GM21723 (cell line): ENCODE measurements at regions not wholly inside any gene's neighbourhood (a gene's known extent, or its start where the extent isn't known, plus 50 kb on each side); places are given as distances from the start of the nearest gene placed in this dataset.

Experiments
- ATAC-seq: cut with Tn5 transposase; IDR thresholded peaks from one replicate; pipeline ENCODE4 v1.9.1; 2021; ENCODE audit warnings: mild to moderate bottlenecking, moderate library complexity; ENCODE audit not compliant: unreplicated experiment

GRCh38 chr4:185892165-185892564, 80.2 kb upstream of the SORBS2 start:
- ATAC-seq, result no peak

DNA sequence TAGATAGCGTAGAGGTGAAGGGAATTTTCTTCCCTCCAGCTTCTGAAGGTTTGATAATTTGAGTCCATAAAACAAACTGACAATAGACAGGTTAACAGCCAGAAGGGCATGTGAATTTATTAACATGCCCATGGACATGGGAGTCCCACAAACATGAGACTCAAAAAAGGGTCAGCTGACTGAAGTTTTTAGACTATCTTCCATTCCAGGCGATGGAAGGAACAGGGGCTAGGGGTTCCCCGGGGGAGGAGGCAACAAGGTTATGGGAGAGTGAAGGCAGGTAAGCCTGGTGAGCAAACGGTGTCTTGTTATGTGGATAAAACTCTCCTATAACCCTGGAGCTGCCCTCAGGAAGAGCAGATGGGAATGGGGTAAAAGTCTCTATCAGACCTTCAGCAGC, 81.5 kb upstream of the SORBS2 start:
- ATAC-seq, result no peak

DNA sequence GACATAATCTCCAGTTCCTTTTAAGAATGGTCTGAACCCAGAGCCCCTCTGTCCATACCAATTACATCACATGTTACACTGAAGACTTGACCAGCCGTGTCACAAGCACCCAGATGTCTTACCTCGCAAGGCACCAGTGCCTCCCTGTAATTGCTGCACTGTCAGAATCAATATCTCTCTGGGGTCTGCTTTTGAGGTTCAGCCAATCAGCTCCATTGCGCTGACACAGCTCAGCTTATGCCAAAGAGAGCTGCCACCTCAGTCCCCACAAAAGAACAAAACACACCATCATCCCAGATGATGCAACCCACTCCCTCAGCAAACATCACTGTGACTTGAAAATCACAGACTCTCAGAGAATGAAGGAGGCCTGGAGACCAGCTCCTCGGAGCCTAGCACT, 82.5 kb upstream of the SORBS2 start:
- no peak for ATAC-seq

DNA sequence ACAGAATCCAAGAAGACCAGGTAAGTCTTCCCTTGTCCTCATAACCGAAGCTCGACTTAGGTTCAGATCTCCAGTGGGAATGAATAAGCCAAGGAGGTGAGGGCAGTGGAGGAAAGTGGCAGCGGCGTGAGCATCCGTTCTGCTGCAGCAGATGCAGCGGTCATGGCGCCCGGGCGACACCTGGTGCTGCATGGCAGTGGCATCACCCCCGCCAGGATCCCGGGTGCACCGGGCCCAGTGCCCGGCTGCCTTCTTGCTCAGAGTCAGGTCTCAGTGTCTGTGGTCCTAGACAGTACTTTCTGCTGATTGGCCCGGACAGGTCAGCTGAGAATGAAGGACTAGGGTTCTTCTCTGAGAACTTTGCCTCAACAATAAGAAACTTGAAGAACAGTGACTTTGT, 83.4 kb upstream of the SORBS2 start:
- ATAC-seq, result no peak

GRCh38 chr4:185895866-185896265, 83.9 kb upstream of the SORBS2 start:
- no peak for ATAC-seq

DNA sequence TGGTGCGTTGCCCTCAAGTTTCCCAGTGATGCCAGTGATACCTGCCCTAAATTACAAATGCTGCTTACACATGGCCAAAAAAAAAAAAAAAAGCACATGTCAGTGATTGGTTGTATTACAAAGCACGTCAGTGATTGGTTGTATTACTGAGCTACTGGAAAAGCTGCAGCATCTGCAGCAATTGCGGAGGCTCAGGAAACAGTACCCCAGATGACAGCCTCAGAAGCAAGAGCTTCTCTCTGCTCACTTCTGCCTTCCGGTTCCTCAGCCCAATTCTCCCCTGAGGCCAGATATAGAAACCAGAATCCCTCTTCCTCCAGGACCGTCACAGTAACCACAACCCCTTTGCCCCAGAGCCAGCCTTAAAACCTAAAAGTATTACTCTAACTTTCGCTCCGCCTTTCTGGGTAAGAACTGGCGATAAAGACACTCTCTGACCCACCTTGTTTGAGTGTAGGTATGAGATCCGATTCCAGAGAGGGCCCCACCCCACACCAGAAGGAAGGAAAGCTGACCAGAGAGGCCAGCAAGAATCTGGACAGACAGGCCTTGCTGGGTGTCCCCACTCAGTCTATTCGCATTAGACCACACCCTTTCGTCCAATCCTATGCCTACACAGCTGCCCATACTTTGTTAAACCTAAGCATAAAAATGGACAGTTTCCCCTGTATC, 85.0 kb upstream of the SORBS2 start:
- no peak for ATAC-seq

- no peak for ATAC-seq
Observed at GRCh38 chr4:185898413-185898812, 86.4 kb upstream of the SORBS2 start.

GRCh38 chr4:185899833-185900232, 87.8 kb upstream of the SORBS2 start:
- no peak for ATAC-seq

DNA sequence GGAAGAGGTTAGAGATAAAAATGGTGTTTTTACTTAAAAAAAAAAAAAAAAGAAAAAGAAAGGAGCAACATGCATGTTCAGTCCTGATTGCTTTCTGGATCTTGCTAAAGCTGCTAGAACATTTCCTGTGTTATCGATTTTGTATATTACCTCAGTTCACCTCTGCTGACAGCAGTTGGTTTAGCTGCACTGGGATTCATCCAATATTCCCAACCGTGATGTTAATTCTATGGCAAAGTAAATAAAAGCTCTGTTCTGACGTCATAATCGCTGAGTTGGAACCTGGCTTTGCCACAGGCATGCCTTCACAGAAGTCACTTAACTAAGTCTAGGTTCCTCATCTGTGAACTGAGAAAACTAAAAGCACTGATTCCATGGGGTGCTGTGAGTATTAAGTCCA, 90.7 kb upstream of the SORBS2 start:
- ATAC-seq, result no peak

DNA sequence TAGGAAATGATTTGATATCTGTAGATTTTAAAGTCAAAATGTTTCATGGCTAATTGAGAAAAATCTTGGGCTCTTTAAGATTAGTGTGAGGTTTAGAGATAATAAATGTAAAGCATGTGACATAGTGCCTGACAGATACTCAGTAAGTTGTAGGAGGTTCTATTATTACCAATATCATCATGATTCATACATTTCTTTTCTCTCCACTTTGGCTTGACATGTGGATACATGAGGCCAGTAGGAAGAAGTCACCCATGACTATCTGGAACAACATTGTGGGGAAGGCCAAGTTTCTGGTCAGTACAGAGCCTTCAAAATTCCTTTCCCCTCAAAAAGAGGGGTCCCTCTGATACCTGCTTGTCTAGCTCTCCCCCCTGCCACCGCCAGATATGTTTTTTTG, 91.2 kb upstream of the SORBS2 start:
- ATAC-seq, result no peak

GRCh38 chr4:185904381-185904780, 92.4 kb upstream of the SORBS2 start:
- no peak for ATAC-seq

DNA sequence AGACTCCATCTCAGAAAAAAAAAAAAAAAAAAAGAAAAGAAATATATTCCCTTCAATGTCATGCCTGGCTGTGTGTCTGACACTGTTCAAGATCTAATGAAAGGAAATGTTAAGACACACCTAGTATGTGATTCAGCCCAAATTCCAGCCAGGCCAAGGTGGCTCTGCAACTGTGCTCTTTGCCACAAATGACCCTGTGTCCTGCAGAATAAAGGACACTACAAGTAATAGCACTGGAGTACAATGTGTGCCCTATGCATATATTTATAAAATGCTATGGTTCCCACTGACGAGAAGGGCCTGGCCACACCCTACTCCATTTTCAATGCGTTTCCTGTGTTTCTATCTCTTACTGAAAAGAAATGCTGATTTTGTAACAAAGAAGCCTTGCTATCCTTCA, 98.0 kb upstream of the SORBS2 start:
- ATAC-seq, result no peak

DNA sequence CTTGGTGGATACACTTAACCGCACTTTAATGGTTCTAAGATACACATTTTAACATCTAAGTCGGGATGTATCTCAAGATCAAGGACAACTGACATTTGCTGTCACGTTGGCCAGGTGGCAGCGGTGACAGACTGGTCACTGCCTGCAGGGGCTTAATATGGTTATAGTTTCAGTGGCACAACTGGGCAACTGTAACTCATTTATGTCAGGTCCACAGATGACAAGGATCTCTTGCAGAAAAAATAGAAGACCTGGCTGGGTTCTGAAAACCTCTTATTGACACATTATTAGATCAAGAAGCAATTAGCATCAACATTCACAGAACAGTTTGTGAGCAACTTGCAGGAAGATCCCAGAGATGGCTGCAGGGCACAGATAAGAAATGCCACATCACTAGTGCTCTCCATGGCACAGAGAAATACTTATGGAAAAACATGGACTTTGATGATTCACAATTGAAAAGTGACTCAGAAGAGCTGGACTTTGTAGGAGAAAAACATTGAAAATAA, 99.6 kb upstream of the SORBS2 start:
- no peak for ATAC-seq

GRCh38 chr4:185912779-185913178, 100.8 kb upstream of the SORBS2 start:
- ATAC-seq, result no peak

DNA sequence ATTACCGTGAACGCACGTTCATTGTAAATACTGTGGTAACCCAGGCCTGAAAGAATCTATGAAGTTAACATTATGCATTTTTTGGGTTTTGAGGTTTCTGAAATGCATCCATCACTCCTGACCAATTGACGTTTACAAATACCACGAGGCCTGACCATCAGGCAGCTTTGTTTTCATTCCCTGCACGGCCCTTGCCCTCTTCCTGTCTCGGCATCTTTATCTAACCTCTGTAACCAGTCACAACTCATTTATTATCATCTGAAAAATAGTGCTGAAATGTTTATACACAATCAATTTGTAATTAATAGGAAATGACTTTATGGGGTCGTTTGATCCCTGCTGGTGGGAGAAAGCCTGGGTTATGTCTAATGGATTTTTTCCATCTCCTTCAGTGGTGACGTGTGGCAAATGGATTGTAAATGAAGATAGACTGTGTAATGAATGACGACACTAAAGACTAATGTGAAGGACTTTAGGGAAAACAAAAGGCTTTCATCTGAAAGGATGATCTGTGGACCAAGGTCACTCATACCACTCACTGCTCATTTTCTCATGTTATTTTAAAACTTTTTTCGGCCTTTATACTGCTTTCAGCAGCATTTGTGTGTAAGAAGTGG, 102.7 kb upstream of the SORBS2 start:
- no peak for ATAC-seq

- ATAC-seq, result no peak
Observed at GRCh38 chr4:185915271-185915670, 103.3 kb upstream of the SORBS2 start.

DNA sequence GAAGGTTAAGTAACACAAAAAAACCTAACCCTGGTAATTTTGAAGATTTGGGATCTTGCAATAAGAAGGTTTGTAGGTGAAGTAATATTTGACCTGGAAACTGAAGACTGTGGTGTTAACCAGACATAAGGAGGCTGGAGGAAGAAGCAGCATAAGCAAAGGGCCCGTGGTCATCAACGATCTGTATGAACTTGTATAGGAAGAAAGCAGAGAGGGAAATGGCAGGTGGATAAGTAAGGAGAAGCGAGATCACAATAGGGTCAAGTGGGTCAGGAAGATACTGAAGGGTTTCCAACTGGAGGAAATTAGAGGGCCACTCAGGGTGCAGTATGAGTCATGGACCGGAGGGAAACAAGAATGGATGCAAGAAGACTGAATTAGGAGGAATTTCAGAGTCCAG, 103.8 kb upstream of the SORBS2 start:
- ATAC-seq, result no peak

GRCh38 chr4:185916231-185916630, 104.2 kb upstream of the SORBS2 start:
- no peak for ATAC-seq

GRCh38 chr4:185916683-185917082, 104.7 kb upstream of the SORBS2 start:
- ATAC-seq, result no peak

- ATAC-seq, result no peak
Observed at GRCh38 chr4:185919107-185919506, 107.1 kb upstream of the SORBS2 start.

GRCh38 chr4:185920171-185920570, 108.2 kb upstream of the SORBS2 start:
- ATAC-seq, result no peak

- ATAC-seq, result no peak
Observed at GRCh38 chr4:185920691-185921260, 108.8 kb upstream of the SORBS2 start.
